22Rv1 (cell line): ENCODE measurements at regions not wholly inside any gene's neighbourhood (a gene's known extent, or its start where the extent isn't known, plus 50 kb on each side); places are given as distances from the start of the nearest gene placed in this dataset.

Experiments used
- H3K27ac ChIP-seq: fragments of 450-650 bp; 2 replicates; pipeline ENCODE4 v1.5.1; 2017
- CTCF ChIP-seq: fragments of 450-650 bp; IDR thresholded peaks from 2 replicates; pipeline ENCODE4 v1.5.1; 2017; ENCODE audit warnings: mild to moderate bottlenecking
- ZFX ChIP-seq: fragments of 450-650 bp; IDR thresholded peaks from 2 replicates; pipeline ENCODE4 v1.6.1; 2017; ENCODE audit warnings: antibody characterized with exemption, borderline replicate concordance

- H3K27ac ChIP-seq, result no peak overlapping the region
- TF ChIP-seq ZFX, result no peak
- no peak for TF ChIP-seq CTCF
These were observed 149.4 kb downstream of the PMAIP1 start for GRCh38 chr18:60049172-60049571.

GRCh38 chr18:60047556-60047955 lies 147.8 kb downstream of the PMAIP1 start:
- TF ChIP-seq ZFX (no peak), CTCF (no peak)
- no peak overlapping the region for H3K27ac ChIP-seq

GRCh38 chr18:60044290-60045006 lies 144.7 kb downstream of the PMAIP1 start:
- no peak overlapping the region for H3K27ac ChIP-seq
- no peak for TF ChIP-seq ZFX
- no peak for TF ChIP-seq CTCF

- H3K27ac ChIP-seq, result no peak overlapping the region
- no peak for TF ChIP-seq CTCF
- TF ChIP-seq ZFX, result no peak
These were observed 141.2 kb downstream of the PMAIP1 start for GRCh38 chr18:60040971-60041370.

- TF ChIP-seq ZFX (no peak), CTCF (no peak)
- H3K27ac ChIP-seq, result no peak overlapping the region
These were observed 138.9 kb downstream of the PMAIP1 start for GRCh38 chr18:60038731-60039130.

- H3K27ac ChIP-seq, result no peak overlapping the region
- TF ChIP-seq ZFX, result no peak
- TF ChIP-seq CTCF, result no peak
These were observed 127.6 kb downstream of the PMAIP1 start for GRCh38 chr18:60027397-60027796.

GRCh38 chr18:60024857-60025256 lies 125.1 kb downstream of the PMAIP1 start:
- TF ChIP-seq CTCF (no peak), ZFX (no peak)
- H3K27ac ChIP-seq, result no peak overlapping the region
